ENCODE measurements at regions not wholly inside any gene's neighbourhood (a gene's known extent, or its start where the extent isn't known, plus 50 kb on each side); places are given as distances from the start of the nearest gene placed in this dataset.
"Not testable (repeated sequence)": the region's sequence is repeated elsewhere in the genome, so short reads cannot be mapped to it uniquely, and the experiment has no call there.

GRCh38 chr2:90291934-90292333 lies 1600.5 kb downstream of the RPIA start:
- not testable (repeated sequence) for DNase-seq

- not testable (repeated sequence) for DNase-seq
These were observed 1601.0 kb downstream of the RPIA start for GRCh38 chr2:90292451-90292850.

GRCh38 chr2:90293224-90293623 lies 1601.8 kb downstream of the RPIA start:
- DNase-seq: not testable (repeated sequence)

DNA sequence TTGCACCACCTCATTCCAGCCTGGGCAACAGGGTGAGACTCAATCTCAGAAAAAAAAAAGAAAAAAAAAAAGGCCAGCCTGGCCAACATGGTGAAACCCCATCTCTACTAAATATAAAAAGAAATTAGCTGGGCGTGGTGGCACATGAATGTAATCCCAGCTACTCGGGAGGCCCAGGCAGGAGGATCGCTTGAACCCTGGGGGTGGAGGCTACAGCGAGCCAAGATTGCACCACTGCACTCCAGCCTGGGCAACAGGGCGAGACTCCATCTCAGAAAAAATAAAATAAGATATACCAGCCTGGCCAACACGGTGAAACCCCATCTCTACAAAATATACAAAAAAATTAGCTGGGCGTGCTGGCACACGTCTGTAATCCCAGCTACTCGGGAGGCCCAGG lies 1602.3 kb downstream of the RPIA start:
- DNase-seq: not testable (repeated sequence)

- DNase-seq: not testable (repeated sequence)
These were observed 1603.7 kb downstream of the RPIA start for GRCh38 chr2:90295036-90295750.

DNA sequence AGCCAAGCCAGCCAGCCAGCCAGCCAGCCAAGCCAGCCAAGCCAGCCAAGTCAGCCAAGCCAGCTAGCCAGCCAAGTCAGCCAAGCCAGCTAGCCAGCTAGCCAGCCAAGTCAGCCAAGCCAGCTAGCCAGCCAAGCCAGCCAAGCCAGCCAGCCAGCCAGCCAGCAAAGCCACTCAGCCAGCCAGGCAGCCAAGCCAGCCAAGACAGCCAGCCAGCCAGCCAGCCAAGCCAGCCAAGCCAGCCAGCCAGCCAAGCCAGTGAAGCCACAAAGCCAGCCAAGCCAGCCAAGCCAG lies 1605.0 kb downstream of the RPIA start:
- DNase-seq: not testable (repeated sequence)

DNA sequence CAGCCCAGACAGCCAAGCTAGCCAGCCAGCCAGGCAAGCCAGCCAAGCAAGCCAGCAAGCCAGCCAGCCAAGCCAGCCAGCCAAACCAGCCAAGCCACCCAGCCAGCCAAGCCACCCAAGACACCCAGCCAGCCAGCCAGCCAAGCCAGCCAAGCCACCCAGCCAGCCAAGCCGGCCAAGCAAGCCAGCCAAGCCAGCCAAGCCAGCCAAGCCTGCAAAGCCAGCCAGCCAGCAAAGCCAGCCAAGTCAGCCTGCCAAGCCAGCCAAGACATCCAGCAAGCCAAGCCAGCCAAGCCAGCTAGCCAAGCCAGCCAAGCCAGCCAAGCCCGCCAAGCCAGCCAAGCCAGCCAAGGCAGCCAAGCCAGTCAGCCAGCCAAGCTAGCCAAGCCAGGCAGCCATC lies 1606.2 kb downstream of the RPIA start:
- not testable (repeated sequence) for DNase-seq

DNA sequence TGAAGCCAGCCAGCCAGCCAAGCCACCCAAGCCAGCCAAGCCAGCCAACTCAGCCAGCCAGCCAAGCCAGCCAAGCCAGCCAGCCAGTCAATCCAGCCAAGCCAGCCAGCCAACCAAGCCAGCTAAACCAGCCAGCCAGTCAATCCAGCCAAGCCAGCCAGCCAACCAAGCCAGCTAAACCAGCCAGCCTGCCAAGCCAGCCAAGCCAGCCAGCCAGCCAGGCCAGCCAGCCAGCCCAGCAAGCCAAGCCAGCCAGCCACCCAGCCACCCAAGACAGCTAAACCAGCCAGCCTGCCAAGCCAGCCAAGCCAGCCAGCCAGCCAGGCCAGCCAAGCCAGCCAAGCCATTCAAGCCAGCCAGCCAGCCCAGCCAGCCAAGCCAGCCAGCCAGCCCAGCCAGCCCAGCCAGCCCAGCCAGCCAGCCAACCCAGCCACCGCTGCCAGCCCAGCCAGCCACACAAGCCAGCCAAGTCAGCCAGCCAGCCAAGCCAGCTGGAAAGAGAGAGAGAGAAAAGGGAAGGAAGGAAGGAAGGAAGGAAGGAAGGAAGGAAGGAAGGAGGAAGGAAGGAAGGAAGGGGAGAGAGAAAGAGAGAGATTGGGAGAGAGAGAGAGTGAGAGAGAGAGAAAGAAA lies 1606.8 kb downstream of the RPIA start:
- not testable (repeated sequence) for DNase-seq

DNA sequence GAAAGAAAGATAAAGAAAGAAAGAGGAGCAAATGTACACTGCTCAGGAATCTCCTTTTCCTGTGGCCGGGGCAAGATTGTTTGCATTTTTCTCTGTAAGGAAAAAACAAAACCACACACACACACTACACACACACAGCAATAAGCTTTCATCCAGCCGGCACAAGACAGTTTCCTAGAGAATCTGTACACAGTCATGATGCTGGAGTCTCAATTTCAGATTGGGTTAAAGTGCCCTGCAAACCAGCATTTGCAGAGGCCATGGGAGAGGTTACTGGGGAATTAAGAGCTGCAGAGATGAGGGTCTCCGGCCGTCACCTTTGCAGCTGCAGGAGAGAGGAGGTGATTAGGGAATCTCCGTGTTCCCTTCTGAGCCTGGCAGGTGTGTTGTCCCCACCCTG lies 1607.5 kb downstream of the RPIA start:
- not testable (repeated sequence) for DNase-seq

- not testable (repeated sequence) for DNase-seq
These were observed 1631.5 kb downstream of the RPIA start for GRCh38 chr2:90322982-90323381.

DNA sequence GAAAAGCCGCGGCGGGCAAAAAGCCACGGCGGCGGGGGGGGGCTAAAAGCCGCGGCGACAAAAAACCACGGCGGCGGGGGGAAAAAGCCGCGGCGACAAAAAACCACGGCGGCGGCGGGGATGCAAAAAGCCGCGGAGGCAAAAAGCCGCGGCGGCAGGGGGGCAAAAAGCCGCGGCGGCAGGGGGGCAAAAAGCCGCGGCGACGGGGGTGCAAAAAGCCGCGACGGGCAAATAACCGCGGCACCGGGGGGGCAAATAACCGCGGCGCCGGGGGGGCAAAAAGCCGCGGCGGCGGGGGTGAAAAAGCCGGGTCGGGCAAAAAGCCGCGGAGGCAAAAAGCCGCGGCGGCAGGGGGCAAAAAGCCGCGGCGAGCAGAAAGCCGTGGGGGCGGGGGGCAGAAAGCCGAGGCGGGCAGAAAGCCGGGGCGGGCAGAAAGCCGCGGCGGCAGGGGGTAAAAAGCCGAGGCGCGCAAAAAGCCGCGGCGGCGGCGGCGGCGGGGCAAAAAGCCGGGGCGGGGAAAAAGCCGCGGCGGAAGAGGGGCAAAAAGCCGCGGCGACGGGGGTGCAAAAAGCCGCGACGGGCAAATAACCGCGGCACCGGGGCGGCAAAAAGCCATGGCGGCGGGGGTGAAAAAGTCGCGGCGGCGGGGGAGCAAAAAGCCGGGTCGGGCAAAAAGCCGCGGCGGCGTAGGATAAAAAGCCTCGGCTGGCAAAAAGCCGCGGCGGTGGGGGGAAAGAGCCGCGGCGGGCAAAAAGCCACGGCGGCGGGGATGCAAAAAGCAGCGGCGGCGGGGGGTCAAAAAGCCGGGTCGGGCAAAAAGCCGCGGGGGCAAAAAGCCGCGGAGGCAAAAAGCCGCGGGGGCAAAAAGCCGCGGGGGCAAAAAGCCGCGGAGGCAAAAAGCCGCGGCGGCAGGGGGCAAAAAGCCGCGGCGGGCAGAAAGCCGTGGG lies 1632.4 kb downstream of the RPIA start:
- DNase-seq: not testable (repeated sequence)

DNA sequence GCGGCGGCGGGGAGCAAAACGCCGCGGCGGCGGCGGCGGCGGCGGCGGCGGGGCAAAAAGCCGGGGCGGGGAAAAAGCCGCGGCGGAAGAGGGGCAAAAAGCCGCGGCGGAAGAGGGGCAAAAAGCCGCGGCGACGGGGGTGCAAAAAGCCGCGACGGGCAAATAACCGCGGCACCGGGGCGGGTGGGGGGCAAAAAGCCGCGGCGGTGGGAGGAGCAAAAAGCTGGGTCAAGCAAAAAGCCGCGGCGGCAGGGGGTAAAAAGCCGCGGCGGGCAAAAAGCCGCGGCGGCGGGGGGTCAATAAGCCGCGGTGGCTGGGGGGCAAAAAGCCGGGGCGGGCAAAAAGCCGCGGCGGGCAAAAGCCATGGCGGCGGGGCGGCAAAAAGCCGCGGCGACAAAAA lies 1633.2 kb downstream of the RPIA start:
- not testable (repeated sequence) for DNase-seq

DNA sequence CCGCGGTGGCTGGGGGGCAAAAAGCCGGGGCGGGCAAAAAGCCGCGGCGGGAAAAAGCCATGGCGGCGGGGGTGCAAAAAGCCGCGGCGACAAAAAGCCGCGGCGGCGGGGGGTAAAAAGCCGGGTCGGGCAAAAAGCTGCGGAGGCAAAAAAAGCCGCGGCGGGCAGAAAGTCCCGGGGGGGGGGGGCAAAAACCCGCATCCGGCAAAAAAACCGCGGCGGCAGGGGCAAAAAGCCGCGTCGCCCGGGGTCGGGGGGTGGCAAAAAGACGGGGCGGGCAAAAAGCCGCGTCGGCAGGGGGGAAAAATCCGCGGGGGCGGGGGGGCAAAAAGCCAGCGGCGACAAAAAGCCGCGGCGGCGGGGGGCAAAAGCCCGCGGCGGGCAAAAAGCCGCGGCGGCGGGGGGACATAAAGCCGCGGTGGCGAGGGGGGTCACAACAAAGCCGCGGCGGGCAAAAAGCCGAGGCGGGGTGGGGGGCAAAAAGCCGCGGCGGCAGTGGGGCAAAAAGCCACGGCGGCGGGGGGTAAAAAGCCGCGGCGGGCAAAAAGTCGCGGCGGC lies 1634.4 kb downstream of the RPIA start:
- DNase-seq: not testable (repeated sequence)

- DNase-seq: not testable (repeated sequence)
These were observed 1664.1 kb downstream of the RPIA start for GRCh38 chr2:90355546-90355945.

GRCh38 chr2:90359344-90359743 lies 1667.9 kb downstream of the RPIA start:
- not testable (repeated sequence) for DNase-seq

DNA sequence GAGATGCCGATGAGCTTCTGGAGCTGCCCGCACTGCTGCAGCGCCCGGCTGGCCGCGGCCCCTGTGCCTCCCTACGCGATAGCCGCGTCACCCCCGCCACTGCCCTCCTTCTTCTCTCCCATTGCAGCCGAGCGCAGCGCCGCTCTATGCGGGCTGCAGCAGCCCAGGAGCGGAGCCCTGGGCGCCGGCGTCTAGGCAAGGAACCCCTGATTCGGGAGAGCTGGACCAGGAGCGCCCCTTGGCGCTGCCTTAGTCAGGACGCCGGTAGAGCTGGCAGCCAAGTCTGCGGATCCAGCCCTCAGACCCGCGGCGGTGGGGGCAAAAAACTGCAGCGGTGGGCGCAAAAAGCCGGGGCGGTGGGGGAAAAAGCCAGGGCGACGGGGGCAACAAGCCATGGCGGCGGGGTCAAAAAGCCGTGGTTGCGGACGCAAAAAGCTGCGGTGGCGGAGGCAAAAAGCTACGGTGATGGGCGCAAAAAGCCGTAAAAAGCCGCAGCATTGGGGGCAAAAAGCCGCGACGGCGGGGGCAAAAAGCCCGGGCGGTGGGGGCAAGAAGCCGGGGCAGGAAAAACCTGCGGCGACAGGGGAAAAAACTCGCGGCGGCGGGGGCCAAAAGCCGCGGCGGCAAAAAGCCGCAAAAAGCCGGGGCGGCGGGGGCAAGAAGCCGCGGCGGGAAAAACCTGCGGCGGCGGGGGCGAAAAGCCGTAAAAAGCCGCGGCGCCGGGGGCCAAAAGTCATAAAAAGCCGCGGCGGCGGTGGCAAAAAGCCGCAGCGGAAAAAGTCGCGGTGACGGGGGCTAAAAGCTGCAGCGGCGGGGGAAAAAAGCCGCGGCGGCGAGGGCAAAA lies 1668.6 kb downstream of the RPIA start:
- DNase-seq: not testable (repeated sequence)

DNA sequence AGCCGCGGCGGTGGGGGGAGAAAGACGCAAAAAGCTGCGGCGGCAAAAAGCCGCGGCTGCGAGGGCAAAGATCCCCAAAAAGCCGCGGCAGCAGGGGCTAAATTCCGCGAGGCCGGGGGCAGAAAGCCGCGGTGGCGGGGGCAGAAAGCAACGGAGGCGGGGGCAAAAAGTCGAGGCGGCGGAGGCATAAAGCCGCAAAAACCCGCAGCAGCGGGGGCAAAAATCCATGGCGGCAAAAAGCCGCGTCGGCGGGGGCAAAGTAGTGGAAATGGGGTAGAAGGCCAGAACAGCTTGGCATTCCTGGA lies 1669.2 kb downstream of the RPIA start:
- DNase-seq: not testable (repeated sequence)
